ENCODE measurements at regions not wholly inside any gene's neighbourhood (a gene's known extent, or its start where the extent isn't known, plus 50 kb on each side); places are given as distances from the start of the nearest gene placed in this dataset.

DNA sequence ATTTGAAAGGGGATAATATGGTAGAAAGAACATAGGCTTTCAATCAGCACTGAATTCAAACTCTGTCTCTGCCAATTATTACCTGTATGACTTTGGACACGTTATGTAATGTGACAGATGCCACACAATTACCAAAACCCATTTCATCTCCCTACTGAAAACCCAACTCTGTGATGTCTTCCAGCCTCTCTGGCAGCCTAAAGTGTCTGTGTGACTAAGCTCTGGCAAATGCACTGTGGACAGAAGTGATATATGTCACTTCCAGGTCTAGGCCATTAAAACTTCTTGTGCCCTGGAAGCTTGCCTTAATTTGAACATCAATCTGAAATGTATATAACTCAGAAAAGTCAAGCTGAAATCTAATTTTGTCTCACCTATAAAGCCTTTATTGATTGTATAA lies 552.0 kb downstream of the RFC3 start:
- no peak for TF ChIP-seq ZNF394 (tag by site-specific recombination; IDR thresholded peaks at IDR 0.05; ENCODE audit: borderline replicate concordance)
- no peak for TF ChIP-seq ZNF658 (tag by site-specific recombination; IDR thresholded peaks at IDR 0.05)
- TF ChIP-seq ZFP3 (tag by site-specific recombination; IDR thresholded peaks at IDR 0.05; ENCODE audit: low read depth), result no peak
- TF ChIP-seq, protein P1, sequence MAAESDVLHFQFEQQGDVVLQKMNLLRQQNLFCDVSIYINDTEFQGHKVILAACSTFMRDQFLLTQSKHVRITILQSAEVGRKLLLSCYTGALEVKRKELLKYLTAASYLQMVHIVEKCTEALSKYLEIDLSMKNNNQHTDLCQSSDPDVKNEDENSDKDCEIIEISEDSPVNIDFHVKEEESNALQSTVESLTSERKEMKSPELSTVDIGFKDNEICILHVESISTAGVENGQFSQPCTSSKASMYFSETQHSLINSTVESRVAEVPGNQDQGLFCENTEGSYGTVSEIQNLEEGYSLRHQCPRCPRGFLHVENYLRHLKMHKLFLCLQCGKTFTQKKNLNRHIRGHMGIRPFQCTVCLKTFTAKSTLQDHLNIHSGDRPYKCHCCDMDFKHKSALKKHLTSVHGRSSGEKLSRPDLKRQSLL (tag by site-specific recombination; IDR thresholded peaks at IDR 0.05), result no peak
- TF ChIP-seq FEZF1 (tag by site-specific recombination; IDR thresholded peaks at IDR 0.05), result no peak
- TF ChIP-seq KLF9 (tag by site-specific recombination; IDR thresholded peaks at IDR 0.05; ENCODE audit: low read depth), result no peak
- no peak for TF ChIP-seq ZNF473 (tag by site-specific recombination; IDR thresholded peaks at IDR 0.05)
- TF ChIP-seq ZNF133 (tag by site-specific recombination; IDR thresholded peaks at IDR 0.05), result no peak
- TF ChIP-seq BCL11B (tag by site-specific recombination; IDR thresholded peaks at IDR 0.05; ENCODE audit: low read depth), result no peak
- no peak for TF ChIP-seq ZNF548 (tag by site-specific recombination; IDR thresholded peaks at IDR 0.05)
- CTCF ChIA-PET, result no interaction called here
- Histone ChIP-seq H3K36me3 (ENCODE audit: control insufficient read depth in 2 of 2, insufficient read depth in 1 of 2, low read length in 2 of 2) (no peaks in the 10 kb centered on the region), H3K27ac (ENCODE audit: extremely low read depth, low read depth, low read length) (no peak overlapping the region), H3K4me1 (ENCODE audit: control insufficient read depth, insufficient read depth, low read length) (no peaks in the 10 kb centered on the region), H3K9me3 (ENCODE audit: control insufficient read depth, insufficient read depth, low read depth, low read length) (no peaks in the 10 kb centered on the region), H3K4me3 (ENCODE audit: low read depth, low read length) (no peak overlapping the region)
- POLR2A ChIA-PET, result no interaction called here

DNA sequence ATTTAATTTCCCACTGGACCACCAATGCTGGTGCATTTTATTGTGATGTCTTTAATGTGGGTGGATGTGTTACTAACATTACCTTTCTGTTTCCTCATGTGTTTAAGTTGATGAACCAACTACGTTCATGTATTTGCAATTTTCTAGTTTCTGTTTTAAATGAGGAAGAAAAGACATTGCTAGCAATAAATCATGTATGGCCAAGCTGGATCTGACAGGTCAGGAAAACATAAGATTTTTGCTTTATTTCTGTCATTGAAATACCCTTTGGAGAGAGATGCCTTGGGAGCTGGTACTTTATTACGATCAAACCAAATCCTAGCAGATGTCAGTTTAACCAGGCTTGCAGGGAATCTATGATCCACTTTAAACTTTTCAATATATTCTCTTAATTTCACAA lies 553.2 kb downstream of the RFC3 start:
- ChIA-PET CTCF (no interaction called here), POLR2A (no interaction called here)
- H3K36me3 ChIP-seq (ENCODE audit: control insufficient read depth in 2 of 2, insufficient read depth in 1 of 2, low read length in 2 of 2), result no peaks in the 10 kb centered on the region
- no peaks in the 10 kb centered on the region for H3K4me1 ChIP-seq (ENCODE audit: control insufficient read depth, insufficient read depth, low read length)
- no peak overlapping the region for H3K4me3 ChIP-seq (ENCODE audit: low read depth, low read length)
- no peak for TF ChIP-seq WT1 (tag by site-specific recombination; IDR thresholded peaks at IDR 0.05)
- no peak for TF ChIP-seq ZNF23 (tag by site-specific recombination; IDR thresholded peaks at IDR 0.05; ENCODE audit: borderline replicate concordance)
- TF ChIP-seq, protein P2, sequence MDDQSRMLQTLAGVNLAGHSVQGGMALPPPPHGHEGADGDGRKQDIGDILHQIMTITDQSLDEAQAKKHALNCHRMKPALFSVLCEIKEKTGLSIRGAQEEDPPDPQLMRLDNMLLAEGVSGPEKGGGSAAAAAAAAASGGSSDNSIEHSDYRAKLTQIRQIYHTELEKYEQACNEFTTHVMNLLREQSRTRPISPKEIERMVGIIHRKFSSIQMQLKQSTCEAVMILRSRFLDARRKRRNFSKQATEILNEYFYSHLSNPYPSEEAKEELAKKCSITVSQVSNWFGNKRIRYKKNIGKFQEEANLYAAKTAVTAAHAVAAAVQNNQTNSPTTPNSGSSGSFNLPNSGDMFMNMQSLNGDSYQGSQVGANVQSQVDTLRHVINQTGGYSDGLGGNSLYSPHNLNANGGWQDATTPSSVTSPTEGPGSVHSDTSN (CRISPR knock-in tag; IDR thresholded peaks at IDR 0.05), result no peak
- no peak for TF ChIP-seq RBAK (tag by site-specific recombination; IDR thresholded peaks at IDR 0.05)
- TF ChIP-seq GLIS2 (tag by site-specific recombination; IDR thresholded peaks at IDR 0.05), result no peak
- no peak for TF ChIP-seq ZNF629 (tag by site-specific recombination; IDR thresholded peaks at IDR 0.05)
- no peak for TF ChIP-seq ZNF140 (tag by site-specific recombination; IDR thresholded peaks at IDR 0.05)
- TF ChIP-seq, protein P3, sequence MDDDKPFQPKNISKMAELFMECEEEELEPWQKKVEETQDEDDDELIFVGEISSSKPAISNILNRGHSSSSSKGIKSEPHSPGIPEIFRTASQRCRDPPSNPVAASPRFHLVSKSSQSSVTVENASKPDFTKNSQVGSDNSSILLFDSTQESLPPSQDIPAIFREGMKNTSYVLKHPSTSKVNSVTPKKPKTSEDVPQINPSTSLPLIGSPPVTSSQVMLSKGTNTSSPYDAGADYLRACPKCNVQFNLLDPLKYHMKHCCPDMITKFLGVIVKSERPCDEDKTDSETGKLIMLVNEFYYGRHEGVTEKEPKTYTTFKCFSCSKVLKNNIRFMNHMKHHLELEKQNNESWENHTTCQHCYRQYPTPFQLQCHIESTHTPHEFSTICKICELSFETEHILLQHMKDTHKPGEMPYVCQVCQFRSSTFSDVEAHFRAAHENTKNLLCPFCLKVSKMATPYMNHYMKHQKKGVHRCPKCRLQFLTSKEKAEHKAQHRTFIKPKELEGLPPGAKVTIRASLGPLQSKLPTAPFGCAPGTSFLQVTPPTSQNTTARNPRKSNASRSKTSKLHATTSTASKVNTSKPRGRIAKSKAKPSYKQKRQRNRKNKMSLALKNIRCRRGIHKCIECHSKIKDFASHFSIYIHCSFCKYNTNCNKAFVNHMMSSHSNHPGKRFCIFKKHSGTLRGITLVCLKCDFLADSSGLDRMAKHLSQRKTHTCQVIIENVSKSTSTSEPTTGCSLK (tag by site-specific recombination; IDR thresholded peaks at IDR 0.05), result no peak
- H3K9me3 ChIP-seq (ENCODE audit: control insufficient read depth, insufficient read depth, low read depth, low read length), result no peaks in the 10 kb centered on the region
- no peak overlapping the region for H3K27ac ChIP-seq (ENCODE audit: extremely low read depth, low read depth, low read length)

DNA sequence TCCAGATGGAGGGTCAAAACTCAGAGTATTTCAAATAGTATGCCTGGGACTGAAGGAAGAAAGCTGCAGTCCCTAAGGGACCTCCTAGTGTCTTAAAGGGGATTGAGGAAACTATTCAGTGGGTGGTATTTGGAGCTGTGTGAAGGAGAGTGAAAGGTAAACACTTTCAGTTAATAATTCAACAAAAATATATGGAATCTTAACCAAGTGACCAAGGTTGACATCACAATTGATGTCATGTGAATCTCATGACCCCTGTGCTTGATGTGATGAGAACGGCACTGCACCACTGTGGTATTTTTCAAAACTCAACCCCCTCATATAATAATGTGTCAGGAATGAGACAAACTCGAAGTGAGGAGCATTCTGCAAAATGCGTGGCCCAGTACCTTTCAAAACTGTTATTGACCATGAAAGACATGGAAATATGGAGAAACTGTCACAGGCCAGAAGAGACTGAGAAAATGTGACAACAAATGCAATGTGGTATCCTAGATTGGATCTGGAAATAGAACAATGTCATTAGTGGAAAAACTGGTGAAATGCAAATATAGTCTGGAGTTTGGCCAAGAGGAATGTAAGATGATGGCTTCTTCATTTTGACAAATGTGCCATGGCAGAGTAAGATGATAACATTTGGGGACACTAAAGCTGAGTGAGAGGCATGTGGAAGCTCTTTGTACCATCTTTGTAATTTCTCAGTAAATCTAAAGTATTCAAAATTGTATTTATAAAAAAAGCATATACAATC lies 553.9 kb downstream of the RFC3 start:
- Histone ChIP-seq H3K27ac (ENCODE audit: extremely low read depth, low read depth, low read length) (no peak overlapping the region), H3K9me3 (ENCODE audit: control insufficient read depth, insufficient read depth, low read depth, low read length) (no peaks in the 10 kb centered on the region), H3K36me3 (ENCODE audit: control insufficient read depth in 2 of 2, insufficient read depth in 1 of 2, low read length in 2 of 2) (no peaks in the 10 kb centered on the region), H3K4me3 (ENCODE audit: low read depth, low read length) (no peak overlapping the region), H3K4me1 (ENCODE audit: control insufficient read depth, insufficient read depth, low read length) (no peaks in the 10 kb centered on the region)
- CTCF ChIA-PET, result no interaction called here
- POLR2A ChIA-PET, result no interaction called here
- TF ChIP-seq ZNF707 (tag by site-specific recombination; IDR thresholded peaks at IDR 0.05) (no peak), ZNF354C (tag by site-specific recombination; IDR thresholded peaks at IDR 0.05; ENCODE audit: borderline replicate concordance, low read depth) (no peak), KLF16 (tag by site-specific recombination; IDR thresholded peaks at IDR 0.05) (no peak), ZNF76 (tag by site-specific recombination; IDR thresholded peaks at IDR 0.05; ENCODE audit: borderline replicate concordance, low read depth) (no peak), ZNF266 (tag by site-specific recombination; IDR thresholded peaks at IDR 0.05; ENCODE audit: low read depth) (no peak), ZBTB8A (tag by site-specific recombination; IDR thresholded peaks at IDR 0.05) (no peak), SP7 (tag by site-specific recombination; IDR thresholded peaks at IDR 0.05) (no peak)
- TF ChIP-seq, protein P4, sequence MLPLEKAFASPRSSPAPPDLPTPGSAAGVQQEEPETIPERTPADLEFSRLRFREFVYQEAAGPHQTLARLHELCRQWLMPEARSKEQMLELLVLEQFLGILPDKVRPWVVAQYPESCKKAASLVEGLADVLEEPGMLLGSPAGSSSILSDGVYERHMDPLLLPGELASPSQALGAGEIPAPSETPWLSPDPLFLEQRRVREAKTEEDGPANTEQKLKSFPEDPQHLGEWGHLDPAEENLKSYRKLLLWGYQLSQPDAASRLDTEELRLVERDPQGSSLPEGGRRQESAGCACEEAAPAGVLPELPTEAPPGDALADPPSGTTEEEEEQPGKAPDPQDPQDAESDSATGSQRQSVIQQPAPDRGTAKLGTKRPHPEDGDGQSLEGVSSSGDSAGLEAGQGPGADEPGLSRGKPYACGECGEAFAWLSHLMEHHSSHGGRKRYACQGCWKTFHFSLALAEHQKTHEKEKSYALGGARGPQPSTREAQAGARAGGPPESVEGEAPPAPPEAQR (tag by site-specific recombination; IDR thresholded peaks at IDR 0.05), result no peak
